OCI-LY7 (cell line): ENCODE measurements at regions not wholly inside any gene's neighbourhood (a gene's known extent, or its start where the extent isn't known, plus 50 kb on each side); places are given as distances from the start of the nearest gene placed in this dataset.

Source experiments
- BruUV-seq: library from RNA; stranded (reverse); fragments of 400-500 nt; replicated peaks from 2 replicates; lab custom pipeline; 2021; lab: Mats Ljungman, UMichigan
- CTCF ChIA-PET: fragments of 300-600 bp; sonication (Branson Sonifier 250); formaldehyde crosslinking; loops from one replicate; lab custom pipeline; 2022; ENCODE audit warnings: antibody characterized with exemption; ENCODE audit not compliant: unreplicated experiment; lab: Charles Lee
- POLR2A ChIA-PET: fragments of 300-600 bp; sonication (Branson Sonifier 250); formaldehyde crosslinking; loops from one replicate; lab custom pipeline; 2022; ENCODE audit warnings: antibody characterized with exemption; lab: Charles Lee
- DNase-seq: peaks from one replicate; pipeline ENCODE4 v3.0.0-alpha.2; 2015; ENCODE audit warnings: low spot score
- H2AFZ ChIP-seq: fragments of 200-600 bp; sonication (generic), shearing (Covaris generic); 2 replicates; pipeline ENCODE4 v1.6.1; 2014; ENCODE audit warnings: mild to moderate bottlenecking, antibody characterized with exemption, low read length, moderate library complexity
- H3K27ac ChIP-seq: fragments of 200-600 bp; sonication (generic); 2 replicates; pipeline ENCODE4 v1.5.1; 2014; ENCODE audit warnings: mixed run types, low read depth, mild to moderate bottlenecking, moderate library complexity, low read length, inconsistent platforms; ENCODE audit not compliant: poor library complexity, severe bottlenecking
- H3K36me3 ChIP-seq: fragments of 200-600 bp; sonication (generic); 2 replicates; pipeline ENCODE4 v1.6.1; 2014; ENCODE audit warnings: mild to moderate bottlenecking, antibody characterized with exemption, low read length, moderate library complexity, mixed read lengths; ENCODE audit not compliant: insufficient read depth
- H3K4me1 ChIP-seq: fragments of 200-600 bp; sonication (generic); 2 replicates; pipeline ENCODE4 v1.5.1; 2014; ENCODE audit warnings: mild to moderate bottlenecking, low read length; ENCODE audit not compliant: insufficient read depth, poor library complexity, severe bottlenecking
- H3K4me2 ChIP-seq: fragments of 200-600 bp; sonication (generic); 2 replicates; pipeline ENCODE4 v1.6.1; 2014; ENCODE audit warnings: mild to moderate bottlenecking, low read length
- H3K4me3 ChIP-seq: fragments of 200-600 bp; sonication (generic); 2 replicates; pipeline ENCODE4 v1.5.1; 2014; ENCODE audit warnings: mild to moderate bottlenecking, low read depth, low read length; ENCODE audit not compliant: poor library complexity, severe bottlenecking
- H3K79me2 ChIP-seq: fragments of 200-600 bp; sonication (generic); 2 replicates; pipeline ENCODE4 v1.6.1; 2016; ENCODE audit warnings: low read depth, mild to moderate bottlenecking, low read length, moderate library complexity, mixed read lengths; ENCODE audit not compliant: insufficient read depth
- H3K9me2 ChIP-seq: fragments of 200-600 bp; sonication (generic); 2 replicates; pipeline ENCODE4 v1.6.1; 2016; ENCODE audit warnings: mild to moderate bottlenecking, low read length, mixed read lengths; ENCODE audit not compliant: insufficient read depth
- H3K9me3 ChIP-seq: fragments of 200-600 bp; sonication (generic); 2 replicates; pipeline ENCODE4 v1.6.1; 2014; ENCODE audit warnings: mild to moderate bottlenecking, mixed run types, low read length, mixed read lengths
- H4K20me1 ChIP-seq: fragments of 200-600 bp; sonication (generic); 2 replicates; pipeline ENCODE4 v1.6.1; 2014; ENCODE audit warnings: mild to moderate bottlenecking, antibody characterized with exemption, low read length, moderate library complexity, mixed read lengths; ENCODE audit not compliant: insufficient read depth
- EZH2phosphoT487 ChIP-seq: fragments of 200-600 bp; sonication (generic); IDR thresholded peaks from 2 replicates; pipeline ENCODE4 v1.6.1; 2018; ENCODE audit warnings: low read depth, borderline replicate concordance, mild to moderate bottlenecking, mixed run types, antibody characterized with exemption, low read length, moderate library complexity, mixed read lengths
- intact Hi-C: fragments of 100-400 bp; cut with micrococcal nuclease; formaldehyde crosslinking; loops from one replicate; pipeline ENCODE4 v1.10.0; 2022; ENCODE audit not compliant: unreplicated experiment
- TF ChIP-seq, protein P1 (sequence below): fragments of 200-600 bp; sonication (generic); conservative IDR thresholded peaks from 2 replicates; pipeline ENCODE4 v1.5.1; 2014; ENCODE audit warnings: mild to moderate bottlenecking, antibody characterized with exemption, low read length, moderate library complexity, mixed read lengths

- H3K27ac ChIP-seq: no peak overlapping the region
- no TSS peak for BruUV-seq
- no peak overlapping the region for H2AFZ ChIP-seq
- H3K9me3 ChIP-seq: no peaks in the 10 kb centered on the region
- no peaks in the 10 kb centered on the region for H4K20me1 ChIP-seq
- intact Hi-C loops: no loop called here
- H3K79me2 ChIP-seq: no peaks in the 10 kb centered on the region
- peaks cover 81% of the 10 kb centered on the region for H3K4me1 ChIP-seq
- DNase-seq: no peak
- POLR2A ChIA-PET: interaction anchor here (0.6 to 0.8 kb wide), 3 partner anchors 25 to 94 kb away, joined by 4 to 5 read pairs (median 4); partner anchors contain the start of gene IRF8
- TF ChIP-seq, protein P1, sequence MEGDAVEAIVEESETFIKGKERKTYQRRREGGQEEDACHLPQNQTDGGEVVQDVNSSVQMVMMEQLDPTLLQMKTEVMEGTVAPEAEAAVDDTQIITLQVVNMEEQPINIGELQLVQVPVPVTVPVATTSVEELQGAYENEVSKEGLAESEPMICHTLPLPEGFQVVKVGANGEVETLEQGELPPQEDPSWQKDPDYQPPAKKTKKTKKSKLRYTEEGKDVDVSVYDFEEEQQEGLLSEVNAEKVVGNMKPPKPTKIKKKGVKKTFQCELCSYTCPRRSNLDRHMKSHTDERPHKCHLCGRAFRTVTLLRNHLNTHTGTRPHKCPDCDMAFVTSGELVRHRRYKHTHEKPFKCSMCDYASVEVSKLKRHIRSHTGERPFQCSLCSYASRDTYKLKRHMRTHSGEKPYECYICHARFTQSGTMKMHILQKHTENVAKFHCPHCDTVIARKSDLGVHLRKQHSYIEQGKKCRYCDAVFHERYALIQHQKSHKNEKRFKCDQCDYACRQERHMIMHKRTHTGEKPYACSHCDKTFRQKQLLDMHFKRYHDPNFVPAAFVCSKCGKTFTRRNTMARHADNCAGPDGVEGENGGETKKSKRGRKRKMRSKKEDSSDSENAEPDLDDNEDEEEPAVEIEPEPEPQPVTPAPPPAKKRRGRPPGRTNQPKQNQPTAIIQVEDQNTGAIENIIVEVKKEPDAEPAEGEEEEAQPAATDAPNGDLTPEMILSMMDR: no peak
- TF ChIP-seq EZH2phosphoT487: no peak
- CTCF ChIA-PET: no interaction called here
- H3K9me2 ChIP-seq: no peaks in the 10 kb centered on the region
- no peak overlapping the region for H3K4me3 ChIP-seq
- H3K36me3 ChIP-seq: no peaks in the 10 kb centered on the region
- H3K4me2 ChIP-seq: no peak overlapping the region
Measured at GRCh38 chr16:85992359-85992758, 93.4 kb downstream of the IRF8 start.

GRCh38 chr16:85992779-85993178 is 93.8 kb downstream of the IRF8 start:
- BruUV-seq: no TSS peak
- no peaks in the 10 kb centered on the region for H3K79me2 ChIP-seq
- no peak for TF ChIP-seq EZH2phosphoT487
- no peak overlapping the region for H3K4me3 ChIP-seq
- H3K4me2 ChIP-seq: no peak overlapping the region; the same call in 1 of the 2 replicates
- no peaks in the 10 kb centered on the region for H3K36me3 ChIP-seq
- CTCF ChIA-PET: no interaction called here
- H3K27ac ChIP-seq: no peak overlapping the region
- H2AFZ ChIP-seq: no peak overlapping the region
- intact Hi-C loops: no loop called here
- POLR2A ChIA-PET: interaction anchor here (0.8 to 1.1 kb wide), 3 partner anchors 9 to 161 kb away, joined by 3 to 5 read pairs (median 3); no protein-coding TSS in a partner anchor
- H3K4me1 ChIP-seq: peaks cover 77% of the 10 kb centered on the region
- no peaks in the 10 kb centered on the region for H4K20me1 ChIP-seq
- H3K9me3 ChIP-seq: no peaks in the 10 kb centered on the region
- DNase-seq: no peak
- H3K9me2 ChIP-seq: no peaks in the 10 kb centered on the region

DNA sequence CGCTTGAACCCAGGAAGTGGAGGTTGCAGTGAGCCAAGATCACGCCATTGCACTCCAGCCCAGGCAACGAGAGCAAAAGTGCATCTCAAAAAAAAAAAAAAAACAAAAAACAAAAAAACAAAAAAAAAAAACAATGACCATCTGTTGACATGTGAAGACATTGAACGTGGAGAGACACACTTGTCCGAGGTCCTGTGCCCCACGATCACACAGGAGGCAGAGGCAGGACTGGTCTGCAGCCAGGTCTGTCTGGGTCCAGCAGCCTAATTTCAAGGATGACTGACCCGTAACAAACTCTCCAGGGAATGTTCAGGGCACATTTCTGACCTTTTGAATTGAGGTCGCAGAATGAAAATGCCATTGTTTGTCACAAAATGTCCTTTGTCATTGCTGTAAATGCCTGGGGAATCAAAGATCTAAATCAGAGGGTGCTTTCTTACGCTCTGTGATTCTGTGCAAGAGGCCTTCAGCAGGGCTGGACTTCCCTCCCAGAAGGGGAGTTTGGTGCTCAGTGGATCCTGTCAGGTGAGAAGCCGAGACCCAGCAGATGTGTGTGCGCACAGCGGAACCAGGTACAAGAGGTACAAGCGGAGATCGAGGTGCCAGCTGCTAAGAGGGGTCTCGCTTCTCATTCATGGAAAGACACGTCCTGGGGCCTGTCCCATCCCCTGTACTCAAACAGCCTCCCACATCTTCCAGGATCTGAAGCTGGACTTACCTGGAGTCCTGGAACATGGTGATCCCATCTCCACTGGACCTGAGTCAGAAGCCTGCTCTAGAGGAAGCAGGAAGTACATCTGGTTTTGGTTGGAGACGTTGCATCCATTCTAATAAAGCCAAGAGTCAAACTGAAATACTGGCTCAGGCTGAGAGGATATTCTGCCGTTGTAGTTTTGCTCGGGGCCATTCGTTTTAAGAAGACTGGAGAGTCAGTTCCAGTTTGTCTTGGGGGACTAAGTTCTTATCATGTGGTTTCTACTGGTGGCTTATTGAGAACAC is 95.8 kb downstream of the IRF8 start:
- Histone ChIP-seq H4K20me1 (no peaks in the 10 kb centered on the region), H3K36me3 (no peaks in the 10 kb centered on the region), H3K27ac (peak overlapping the region; percentile 63), H3K4me2 (peak overlapping the region; percentile 70), H3K4me1 (peaks cover 68% of the 10 kb centered on the region), H2AFZ (peak overlapping the region; percentile 90), H3K4me3 (peak overlapping the region; percentile 50), H3K9me3 (no peaks in the 10 kb centered on the region), H3K79me2 (no peaks in the 10 kb centered on the region), H3K9me2 (no peaks in the 10 kb centered on the region)
- intact Hi-C loops: no loop called here
- no peak for TF ChIP-seq EZH2phosphoT487
- TF ChIP-seq, protein P1: no peak
- no TSS peak for BruUV-seq
- CTCF ChIA-PET: no interaction called here
- peak; percentile 73 for DNase-seq
- POLR2A ChIA-PET: interaction anchor here (1.4 to 1.5 kb wide), 2 partner anchors 15 to 87 kb away, joined by 3 read pairs; no protein-coding TSS in a partner anchor
